HG02798 (cell line): ENCODE measurements at regions not wholly inside any gene's neighbourhood (a gene's known extent, or its start where the extent isn't known, plus 50 kb on each side); places are given as distances from the start of the nearest gene placed in this dataset.
"Not testable (repeated sequence)": the region's sequence is repeated elsewhere in the genome, so short reads cannot be mapped to it uniquely, and the experiment has no call there.

Source experiments
- ATAC-seq: cut with Tn5 transposase; IDR thresholded peaks from one replicate; pipeline ENCODE4 v1.9.1; 2021; ENCODE audit warnings: mild to moderate bottlenecking; ENCODE audit not compliant: unreplicated experiment, poor library complexity

DNA sequence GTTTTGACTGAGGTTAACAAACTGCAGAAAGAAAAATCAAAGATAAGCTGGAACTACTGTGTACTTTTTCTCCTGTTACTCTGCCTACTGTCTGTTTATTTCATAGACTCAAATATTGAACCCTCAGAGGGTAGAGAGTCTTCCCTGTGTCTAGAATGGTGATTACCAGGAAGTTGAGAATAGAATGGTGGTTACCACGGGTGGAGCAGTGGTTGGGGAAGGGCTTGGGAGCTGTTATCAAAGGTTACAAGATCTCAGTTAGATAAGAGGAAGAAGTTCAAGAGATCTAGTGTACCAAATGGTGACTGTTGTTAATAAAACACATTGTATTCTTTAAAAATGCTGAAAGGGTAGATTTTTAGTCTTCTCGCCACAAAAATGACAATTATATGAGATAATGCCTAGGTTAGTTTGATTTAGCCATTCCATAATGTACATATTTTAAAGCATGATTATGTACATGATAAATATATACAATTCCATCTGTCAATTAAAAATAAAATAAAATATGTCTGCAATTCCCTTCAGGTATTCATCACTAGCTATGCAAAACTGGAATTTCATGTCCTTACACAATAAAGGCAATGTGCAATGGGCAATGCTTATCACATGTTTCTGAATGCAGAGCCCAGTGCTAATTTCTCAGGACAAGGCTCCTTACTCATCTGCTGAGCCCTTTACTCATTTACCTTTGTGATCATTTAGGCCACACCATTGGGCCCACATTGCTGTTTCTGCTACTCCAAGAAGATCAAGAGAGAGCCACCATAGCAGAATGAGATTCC is 474.3 kb upstream of the CAMK1G start:
- ATAC-seq = no peak

DNA sequence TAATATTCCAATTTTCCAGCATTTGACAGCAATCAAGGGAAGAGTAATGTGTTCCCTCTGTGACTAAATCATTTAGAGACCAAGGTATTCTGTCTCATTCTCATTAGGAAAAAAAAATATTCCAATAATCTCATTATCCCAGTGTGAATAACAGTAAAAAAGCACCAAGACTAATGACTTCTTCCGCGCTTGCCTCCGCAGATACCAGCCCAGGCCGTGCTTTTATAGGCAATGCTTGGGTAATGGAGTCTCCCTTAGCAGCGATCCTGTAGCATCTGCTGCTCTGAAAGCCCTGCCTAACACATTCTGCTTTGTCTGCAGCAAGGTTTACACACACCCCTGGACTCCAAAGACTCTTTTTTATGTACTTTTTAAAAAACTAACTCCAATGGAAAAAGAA is 470.0 kb upstream of the CAMK1G start:
- no peak for ATAC-seq

- ATAC-seq = no peak
Measured at GRCh38 chr1:209116705-209117104, 466.8 kb upstream of the CAMK1G start.

DNA sequence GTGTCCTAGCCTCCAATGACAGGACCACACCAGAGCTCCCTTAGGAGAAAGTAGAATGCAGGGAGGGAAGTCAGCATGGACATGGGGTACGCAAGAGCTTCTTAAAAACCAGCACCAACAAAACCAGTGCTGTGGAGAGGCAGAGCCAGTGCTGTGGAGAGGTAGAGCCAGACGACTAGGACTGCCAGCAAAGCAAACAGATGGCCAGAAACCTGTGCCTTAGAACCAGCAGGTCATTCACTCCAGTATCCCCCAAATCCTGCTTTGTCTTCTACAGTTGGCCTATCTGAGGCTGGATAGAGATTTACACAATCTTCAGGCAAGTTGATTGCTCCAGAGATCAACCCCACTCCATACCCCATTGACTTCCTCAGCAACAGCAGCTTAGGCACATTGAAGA is 459.9 kb upstream of the CAMK1G start:
- no peak for ATAC-seq

DNA sequence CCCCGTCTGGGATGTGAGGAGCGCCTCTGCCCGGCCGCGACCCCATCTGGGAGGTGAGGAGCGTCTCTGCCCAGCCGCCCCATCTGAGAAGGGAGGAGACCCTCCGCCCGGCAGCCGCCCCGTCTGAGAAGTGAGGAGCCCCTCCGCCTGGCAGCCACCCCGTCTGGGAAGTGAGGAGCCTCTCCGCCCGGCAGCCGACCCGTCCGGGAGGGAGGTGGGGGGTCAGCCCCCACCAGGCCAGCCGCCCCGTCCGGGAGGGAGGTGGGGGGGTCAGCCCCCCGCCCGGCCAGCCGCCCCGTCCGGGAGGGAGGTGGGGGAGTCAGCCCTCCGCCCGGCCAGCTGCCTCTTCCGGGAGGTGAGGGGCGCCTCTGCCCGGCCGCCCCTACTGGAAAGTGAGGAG is 454.4 kb upstream of the CAMK1G start:
- not testable (repeated sequence) for ATAC-seq

DNA sequence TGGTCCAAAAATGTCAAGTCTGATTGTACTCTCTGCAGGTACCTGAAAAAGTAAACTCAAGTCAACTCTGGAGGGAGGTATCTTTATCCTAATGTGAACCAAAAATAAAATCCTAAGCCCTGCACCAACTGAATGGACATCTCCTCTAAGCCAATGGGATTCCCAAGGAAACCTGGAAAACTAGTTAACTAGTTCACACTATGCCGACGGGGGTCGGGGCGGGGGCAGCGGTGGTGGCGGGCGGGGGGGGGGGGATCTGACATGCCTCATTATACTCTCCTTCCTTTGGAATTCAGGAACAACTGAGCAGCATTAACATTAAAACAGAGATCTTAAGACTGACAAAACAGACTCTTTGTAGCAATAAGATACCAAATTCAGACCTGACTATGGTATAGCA is 452.6 kb upstream of the CAMK1G start:
- no peak for ATAC-seq

GRCh38 chr1:209132736-209133467 is 450.6 kb upstream of the CAMK1G start:
- no peak for ATAC-seq

GRCh38 chr1:209134001-209134400 is 449.5 kb upstream of the CAMK1G start:
- peak; percentile 87 for ATAC-seq

DNA sequence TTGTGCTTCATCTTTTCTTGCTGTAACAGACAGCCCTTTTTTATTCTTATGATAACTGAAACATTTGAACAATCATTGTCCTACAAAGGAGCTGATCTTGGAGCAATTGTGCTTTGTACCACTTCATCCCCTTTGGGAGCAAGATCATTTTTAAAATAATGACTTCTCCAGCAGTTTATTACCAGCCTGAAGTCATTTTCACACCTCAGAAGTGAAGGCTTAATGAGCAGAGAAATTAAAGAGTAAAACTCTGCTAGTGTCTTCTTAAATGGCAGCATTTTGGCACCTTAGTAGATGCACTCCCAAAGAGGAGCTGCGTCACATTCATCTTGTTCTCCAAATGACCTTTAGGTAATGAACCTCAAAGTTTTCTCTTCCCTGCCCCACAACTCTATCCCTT is 439.6 kb upstream of the CAMK1G start:
- ATAC-seq = no peak

GRCh38 chr1:209150114-209150513 is 433.4 kb upstream of the CAMK1G start:
- no peak for ATAC-seq

GRCh38 chr1:209153411-209153810 is 430.1 kb upstream of the CAMK1G start:
- ATAC-seq = no peak

DNA sequence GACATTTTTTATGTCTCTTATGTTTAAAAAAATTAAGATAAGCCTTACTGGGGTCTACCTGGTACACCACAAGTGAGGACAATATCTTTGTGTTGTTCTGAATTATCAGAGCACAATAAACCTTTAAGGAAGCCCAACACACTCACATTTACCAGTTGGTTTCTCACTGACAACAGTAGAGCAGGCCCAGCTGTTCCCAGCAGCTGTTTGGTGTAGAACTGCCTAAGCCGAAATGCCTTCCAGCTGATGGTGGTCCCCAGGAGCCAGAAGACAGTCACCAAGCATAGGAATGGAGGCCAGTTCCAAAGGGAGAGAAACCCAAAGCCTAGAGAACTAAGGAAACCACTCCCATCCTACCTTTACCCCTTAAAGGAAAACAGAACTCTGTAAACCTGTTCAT is 428.6 kb upstream of the CAMK1G start:
- no peak for ATAC-seq

- no peak for ATAC-seq
Measured at GRCh38 chr1:209155546-209155945, 428.0 kb upstream of the CAMK1G start.

GRCh38 chr1:209156991-209157390 is 426.5 kb upstream of the CAMK1G start:
- ATAC-seq = no peak

- no peak for ATAC-seq
Measured at GRCh38 chr1:209157546-209158249, 425.8 kb upstream of the CAMK1G start.

- ATAC-seq = no peak
Measured at GRCh38 chr1:209158851-209159250, 424.7 kb upstream of the CAMK1G start.

- no peak for ATAC-seq
Measured at GRCh38 chr1:209160230-209160629, 423.3 kb upstream of the CAMK1G start.

GRCh38 chr1:209162651-209163050 is 420.9 kb upstream of the CAMK1G start:
- no peak for ATAC-seq

- no peak for ATAC-seq
Measured at GRCh38 chr1:209168204-209168603, 415.3 kb upstream of the CAMK1G start.

GRCh38 chr1:209171151-209171550 is 412.4 kb upstream of the CAMK1G start:
- ATAC-seq = no peak

DNA sequence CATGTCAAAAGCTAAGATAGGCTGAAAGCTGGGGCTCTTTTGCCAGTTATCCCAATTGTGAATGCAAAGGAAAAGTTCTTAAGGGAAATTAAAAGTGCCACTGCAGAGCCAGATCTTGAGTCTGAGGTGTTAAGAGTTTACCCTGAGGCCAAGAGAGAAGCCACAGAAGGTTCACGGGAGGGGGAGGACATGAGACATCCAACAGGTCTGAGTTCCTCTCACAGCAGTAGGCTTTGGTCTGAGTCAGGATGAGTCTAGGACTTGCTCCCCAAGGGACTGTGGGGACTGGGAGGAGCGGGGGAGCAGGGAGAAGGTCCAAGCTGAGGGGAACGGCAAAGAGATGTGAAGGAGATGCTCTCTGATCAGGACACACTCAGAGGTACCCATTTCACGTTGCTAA is 411.2 kb upstream of the CAMK1G start:
- ATAC-seq = no peak
